Adrenal gland (tissue), 5 donors: ENCODE measurements at regions not wholly inside any gene's neighbourhood (a gene's known extent, or its start where the extent isn't known, plus 50 kb on each side); places are given as distances from the start of the nearest gene placed in this dataset.

ENCODE experiments used
- POLR2A ChIP-seq, 2 donors: fragments of 450-650 bp; IDR thresholded peaks; one replicate each; pipeline ENCODE4 v1.6.1; 2017; ENCODE audit warnings: antibody characterized with exemption in 2 of 2, mild to moderate bottlenecking in 2 of 2, moderate library complexity in 1 of 2
- TF ChIP-seq, protein P1 (sequence below), 6 experiments: fragments of 450-650 bp in 4 of 6; fragments of 200-600 bp in 2 of 6; sonication (generic) in 1 of 6; IDR thresholded peaks; 1 replicate in 5 of 6; 2 replicates in 1 of 6; pipeline versions ENCODE4 v1.5.1 to v1.8.0; 2016 to 2021; ENCODE audit warnings: antibody characterized with exemption in 6 of 6, mild to moderate bottlenecking in 2 of 6, moderate library complexity in 1 of 6
- donor health status: DM: no; HTN: no; CAD: no.

DNA sequence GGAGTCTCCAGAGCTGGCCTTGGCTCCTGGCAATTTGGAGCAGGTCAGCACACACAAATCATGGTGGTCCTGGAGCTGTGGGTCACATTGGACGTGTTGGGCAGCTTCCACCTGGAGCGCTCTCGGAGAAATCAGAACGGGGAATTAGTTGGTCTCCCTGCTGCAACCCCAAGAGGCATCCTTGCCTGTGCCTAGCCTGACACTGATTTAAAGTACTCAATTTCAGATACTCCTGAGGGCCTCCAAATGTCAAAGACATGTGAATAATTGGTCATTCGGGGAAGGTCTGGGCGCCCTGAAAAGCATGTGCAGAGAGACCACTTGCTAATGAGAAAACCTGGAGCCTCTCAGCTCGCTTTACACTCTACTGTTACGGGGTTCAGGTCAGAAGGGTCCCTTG, 145.5 kb upstream of the AGAP1 start:
- TF ChIP-seq, protein P1, sequence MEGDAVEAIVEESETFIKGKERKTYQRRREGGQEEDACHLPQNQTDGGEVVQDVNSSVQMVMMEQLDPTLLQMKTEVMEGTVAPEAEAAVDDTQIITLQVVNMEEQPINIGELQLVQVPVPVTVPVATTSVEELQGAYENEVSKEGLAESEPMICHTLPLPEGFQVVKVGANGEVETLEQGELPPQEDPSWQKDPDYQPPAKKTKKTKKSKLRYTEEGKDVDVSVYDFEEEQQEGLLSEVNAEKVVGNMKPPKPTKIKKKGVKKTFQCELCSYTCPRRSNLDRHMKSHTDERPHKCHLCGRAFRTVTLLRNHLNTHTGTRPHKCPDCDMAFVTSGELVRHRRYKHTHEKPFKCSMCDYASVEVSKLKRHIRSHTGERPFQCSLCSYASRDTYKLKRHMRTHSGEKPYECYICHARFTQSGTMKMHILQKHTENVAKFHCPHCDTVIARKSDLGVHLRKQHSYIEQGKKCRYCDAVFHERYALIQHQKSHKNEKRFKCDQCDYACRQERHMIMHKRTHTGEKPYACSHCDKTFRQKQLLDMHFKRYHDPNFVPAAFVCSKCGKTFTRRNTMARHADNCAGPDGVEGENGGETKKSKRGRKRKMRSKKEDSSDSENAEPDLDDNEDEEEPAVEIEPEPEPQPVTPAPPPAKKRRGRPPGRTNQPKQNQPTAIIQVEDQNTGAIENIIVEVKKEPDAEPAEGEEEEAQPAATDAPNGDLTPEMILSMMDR (IDR thresholded peaks at IDR 0.05), result no peak
- TF ChIP-seq POLR2A (IDR thresholded peaks at IDR 0.05), result no peak
